HG03108 (cell line): ENCODE measurements at regions not wholly inside any gene's neighbourhood (a gene's known extent, or its start where the extent isn't known, plus 50 kb on each side); places are given as distances from the start of the nearest gene placed in this dataset.

Experiments
- ATAC-seq: cut with Tn5 transposase; IDR thresholded peaks from one replicate; pipeline ENCODE4 v1.9.1; 2021; ENCODE audit warnings: moderate library complexity; ENCODE audit not compliant: unreplicated experiment

- no peak for ATAC-seq
Observed at GRCh38 chr1:13965770-13966398, 265.9 kb downstream of the PRDM2 start.

- no peak for ATAC-seq
Observed at GRCh38 chr1:13967707-13968106, 267.7 kb downstream of the PRDM2 start.

GRCh38 chr1:13968361-13968760 lies 268.4 kb downstream of the PRDM2 start:
- no peak for ATAC-seq

GRCh38 chr1:13970631-13971247 lies 270.8 kb downstream of the PRDM2 start:
- ATAC-seq: no peak

GRCh38 chr1:13976485-13976884 lies 276.5 kb downstream of the PRDM2 start:
- no peak for ATAC-seq

GRCh38 chr1:13981142-13981541 lies 281.2 kb downstream of the PRDM2 start:
- ATAC-seq: no peak

- no peak for ATAC-seq
Observed at GRCh38 chr1:13983393-13983792, 283.4 kb downstream of the PRDM2 start.

- no peak for ATAC-seq
Observed at GRCh38 chr1:13990939-13991338, 291.0 kb downstream of the PRDM2 start.

- ATAC-seq: no peak
Observed at GRCh38 chr1:13992489-13993285, 292.7 kb downstream of the PRDM2 start.

GRCh38 chr1:13994386-13994785 lies 294.4 kb downstream of the PRDM2 start:
- ATAC-seq: no peak

- ATAC-seq: no peak
Observed at GRCh38 chr1:13996334-13996733, 296.3 kb downstream of the PRDM2 start.

- no peak for ATAC-seq
Observed at GRCh38 chr1:14003552-14003951, 303.6 kb downstream of the PRDM2 start.

GRCh38 chr1:14009582-14009981 lies 309.6 kb downstream of the PRDM2 start:
- ATAC-seq: no peak

GRCh38 chr1:14010476-14010875 lies 310.5 kb downstream of the PRDM2 start:
- no peak for ATAC-seq

GRCh38 chr1:14011132-14011531 lies 311.1 kb downstream of the PRDM2 start:
- no peak for ATAC-seq

- no peak for ATAC-seq
Observed at GRCh38 chr1:14011888-14012287, 311.9 kb downstream of the PRDM2 start.

GRCh38 chr1:14014929-14015328 lies 314.9 kb downstream of the PRDM2 start:
- no peak for ATAC-seq

GRCh38 chr1:14015917-14016316 lies 315.9 kb downstream of the PRDM2 start:
- no peak for ATAC-seq

- ATAC-seq: no peak
Observed at GRCh38 chr1:14017531-14017961, 317.6 kb downstream of the PRDM2 start.

- ATAC-seq: no peak
Observed at GRCh38 chr1:14019461-14019860, 319.5 kb downstream of the PRDM2 start.

GRCh38 chr1:14020006-14020405 lies 320.0 kb downstream of the PRDM2 start:
- ATAC-seq: no peak

- ATAC-seq: no peak
Observed at GRCh38 chr1:14027099-14027498, 327.1 kb downstream of the PRDM2 start.
